HPDE6-E6E7 (cell line): ENCODE measurements at regions not wholly inside any gene's neighbourhood (a gene's known extent, or its start where the extent isn't known, plus 50 kb on each side); places are given as distances from the start of the nearest gene placed in this dataset.
"Not testable (repeated sequence)": the region's sequence is repeated elsewhere in the genome, so short reads cannot be mapped to it uniquely, and the experiment has no call there.

Experiments
- DNase-seq: peaks from one replicate; pipeline ENCODE4 v3.0.0; 2011; ENCODE audit warnings: missing footprints; ENCODE audit errors: extremely low spot score

DNA sequence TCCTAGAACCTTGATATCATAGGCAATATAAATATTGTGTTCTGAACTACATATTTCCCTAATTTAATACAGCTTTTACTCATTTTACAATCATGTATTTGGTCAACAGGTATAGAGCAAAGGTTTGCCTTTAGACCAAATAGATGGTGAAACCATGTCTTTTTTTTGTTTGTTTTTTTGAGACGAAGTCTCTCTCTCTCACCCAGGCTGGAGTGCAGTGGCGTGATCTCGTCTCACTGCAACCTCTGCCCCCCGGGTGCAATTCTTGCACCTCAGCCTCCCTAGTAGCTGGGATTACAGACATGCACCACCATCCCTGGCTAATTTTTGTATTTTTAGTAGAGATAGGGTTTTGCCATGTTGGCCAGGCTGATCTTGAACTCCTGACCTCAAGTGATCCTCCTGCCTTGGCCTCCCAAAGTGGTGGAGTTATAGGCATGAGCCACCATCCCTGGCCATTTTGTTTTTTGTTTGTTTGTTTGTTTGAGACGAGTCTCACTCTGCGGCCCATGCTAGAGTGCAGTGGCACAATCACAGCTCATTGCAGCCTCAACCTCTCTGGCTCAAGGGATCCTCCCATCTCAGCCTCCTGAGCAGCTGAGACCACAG lies 243.7 kb upstream of the FOXN3 start:
- not testable (repeated sequence) for DNase-seq

DNA sequence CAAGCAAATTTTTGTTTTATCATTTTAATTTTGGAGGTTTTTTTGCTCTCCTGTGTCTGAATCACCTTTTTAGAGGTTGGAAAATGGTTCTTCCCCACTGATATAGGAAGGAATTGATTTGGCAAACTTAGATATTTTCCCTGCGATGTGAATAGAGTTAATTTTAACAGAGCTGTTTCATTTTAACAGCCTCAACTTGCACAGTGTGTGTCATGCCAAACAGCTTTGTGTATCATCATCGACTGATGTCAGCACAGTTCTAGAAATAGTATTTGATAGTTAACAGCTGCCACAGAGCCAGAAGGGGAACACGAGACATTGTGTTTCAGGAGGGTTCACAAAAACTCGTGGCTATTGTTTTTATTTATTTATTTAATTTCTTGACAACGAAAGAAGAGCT lies 243.1 kb upstream of the FOXN3 start:
- DNase-seq = no peak

DNA sequence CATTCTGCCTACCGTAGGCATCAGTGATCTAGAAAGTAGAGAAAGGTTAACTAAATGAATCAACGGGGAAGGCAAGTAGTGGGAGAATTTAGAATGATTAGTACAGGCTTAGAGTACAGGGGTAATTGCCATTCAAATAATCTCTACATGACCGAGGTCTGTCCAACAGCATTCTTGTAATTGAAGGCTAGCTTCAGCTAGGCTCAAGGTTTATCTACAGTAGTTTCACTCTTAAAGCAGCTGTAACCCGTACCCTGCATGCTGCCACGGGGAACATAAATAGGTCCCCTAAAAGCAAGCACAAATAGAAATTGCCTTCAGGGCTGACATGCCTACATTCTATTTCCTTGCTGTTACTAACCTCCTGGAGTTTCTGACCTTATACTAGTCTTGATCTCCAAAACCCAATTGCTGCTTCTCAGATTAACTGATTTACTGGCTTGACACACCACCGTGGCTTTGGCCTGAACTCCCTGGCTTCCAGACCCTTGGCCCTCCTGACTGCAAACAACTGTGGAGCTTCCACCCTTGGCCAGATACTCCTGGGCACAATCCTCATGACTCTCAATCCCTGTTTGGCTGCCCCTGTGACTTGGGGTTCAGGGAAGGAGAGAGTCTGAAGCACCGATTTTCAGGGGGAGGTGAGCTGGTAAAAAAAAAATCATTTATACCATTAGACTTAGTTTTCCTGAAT lies 242.1 kb upstream of the FOXN3 start:
- DNase-seq = no peak

DNA sequence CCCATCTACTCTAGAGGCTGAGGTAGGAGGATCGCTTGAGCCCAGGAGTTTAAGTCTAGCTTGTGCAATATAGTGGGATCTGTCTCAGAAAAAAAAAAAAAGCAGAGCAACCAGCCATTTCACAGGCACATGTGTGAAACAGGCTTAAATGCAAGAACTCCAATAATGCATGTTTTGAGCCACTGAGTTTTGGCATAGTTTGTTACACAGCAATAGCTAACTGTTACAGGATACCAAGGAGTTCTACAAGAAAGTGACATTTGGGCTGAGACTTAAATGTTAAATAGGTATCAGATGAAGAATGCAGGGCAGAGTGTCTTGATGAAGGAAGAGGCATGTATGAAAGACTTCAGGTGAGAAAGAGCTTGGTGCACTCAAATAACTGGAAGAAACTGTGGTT lies 240.0 kb upstream of the FOXN3 start:
- DNase-seq = no peak

DNA sequence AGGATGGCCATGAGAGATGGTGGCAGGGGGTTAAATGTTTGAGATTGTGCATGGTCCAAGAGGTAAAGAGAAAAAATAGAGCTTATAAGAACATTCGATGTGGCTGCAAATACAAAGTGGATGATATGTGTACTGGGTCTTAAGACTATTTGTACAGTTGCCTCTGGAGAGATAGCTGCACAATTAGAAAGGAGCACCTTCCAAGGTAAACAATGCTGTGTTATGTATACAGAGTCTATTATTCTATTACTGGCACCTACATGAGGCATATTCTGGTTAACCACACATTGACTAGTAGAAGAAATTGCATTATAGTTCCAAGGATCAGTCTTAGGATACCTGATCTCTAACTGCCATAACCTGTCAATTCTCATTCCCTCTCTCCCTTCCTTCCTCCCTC lies 238.0 kb upstream of the FOXN3 start:
- no peak for DNase-seq

DNA sequence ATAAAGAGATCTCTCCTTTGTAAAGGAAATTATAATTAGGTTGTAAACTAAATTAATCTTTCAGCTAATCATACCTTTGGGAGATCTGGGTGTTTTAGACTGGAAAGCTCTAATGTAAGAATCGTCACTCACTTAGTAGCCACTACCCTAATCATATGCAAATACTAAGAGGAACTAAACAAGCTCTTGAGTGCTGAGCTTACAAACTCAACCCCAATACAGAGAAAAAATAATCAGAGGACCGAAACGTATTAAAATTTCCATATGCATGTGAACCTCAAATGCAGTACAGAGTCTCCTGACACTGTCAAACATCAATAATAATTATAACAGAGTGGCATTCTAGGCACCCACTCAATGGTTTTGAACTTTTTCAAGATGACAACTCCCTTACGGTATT lies 235.3 kb upstream of the FOXN3 start:
- no peak for DNase-seq

DNA sequence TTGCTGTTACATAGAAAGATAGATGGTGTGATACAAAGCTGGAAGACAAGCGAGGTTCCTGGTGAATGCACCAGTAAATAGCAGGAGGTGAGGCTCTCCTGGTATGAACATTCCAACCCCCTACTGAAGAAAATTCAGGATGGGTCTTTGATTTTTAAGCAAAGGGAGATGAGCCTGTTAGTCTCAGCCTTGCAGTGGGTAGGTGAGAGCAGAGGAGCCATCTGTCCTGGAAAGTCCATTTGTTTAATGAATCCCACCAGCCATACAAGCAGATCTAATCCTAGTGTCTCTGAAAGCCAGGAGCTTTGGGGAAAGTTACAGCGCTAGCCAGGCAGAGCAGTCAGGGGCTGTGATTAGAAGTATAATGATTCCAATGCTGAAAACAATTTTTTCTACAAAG lies 234.8 kb upstream of the FOXN3 start:
- DNase-seq = no peak

DNA sequence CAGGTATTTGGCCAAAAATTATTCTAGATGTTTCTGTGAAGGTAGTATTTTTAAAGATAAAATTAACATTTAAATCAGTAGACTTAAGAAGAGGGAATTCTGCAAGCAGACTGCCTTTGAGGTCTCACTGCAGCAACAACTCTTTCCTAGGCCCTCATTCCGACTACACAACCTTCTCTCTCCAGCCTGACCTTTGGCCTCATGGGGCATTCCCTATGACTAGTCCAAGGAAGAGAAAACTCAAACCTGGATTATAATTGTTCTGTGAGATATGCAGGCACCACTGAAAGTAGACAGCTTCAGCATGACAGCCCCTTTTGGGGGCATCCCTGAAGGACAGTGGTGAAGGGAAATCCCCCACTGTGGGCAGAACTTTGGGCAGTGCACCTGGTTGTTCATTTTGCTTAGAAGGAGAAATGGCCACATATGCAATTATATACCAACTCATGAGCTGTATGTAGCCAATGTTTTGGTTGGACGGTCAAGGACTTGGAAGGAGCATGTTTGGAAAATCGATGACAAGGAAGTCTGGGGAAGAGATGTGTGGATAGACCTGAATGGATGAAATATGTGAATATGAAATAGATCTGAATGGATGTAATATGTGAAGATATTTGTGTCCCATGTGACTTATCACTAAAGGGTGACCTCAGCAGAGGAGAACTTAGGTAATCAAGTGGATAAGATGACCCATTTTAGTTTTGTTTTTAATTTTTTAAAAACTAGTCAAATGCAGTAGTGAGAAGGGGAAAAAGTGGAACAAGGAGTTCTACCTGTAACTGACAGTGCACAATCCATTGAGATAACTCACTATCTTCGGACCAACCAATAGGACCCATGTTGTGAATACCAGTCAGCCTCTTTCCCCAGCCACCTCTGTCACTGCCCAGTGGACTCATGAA lies 233.3 kb upstream of the FOXN3 start:
- DNase-seq = no peak

DNA sequence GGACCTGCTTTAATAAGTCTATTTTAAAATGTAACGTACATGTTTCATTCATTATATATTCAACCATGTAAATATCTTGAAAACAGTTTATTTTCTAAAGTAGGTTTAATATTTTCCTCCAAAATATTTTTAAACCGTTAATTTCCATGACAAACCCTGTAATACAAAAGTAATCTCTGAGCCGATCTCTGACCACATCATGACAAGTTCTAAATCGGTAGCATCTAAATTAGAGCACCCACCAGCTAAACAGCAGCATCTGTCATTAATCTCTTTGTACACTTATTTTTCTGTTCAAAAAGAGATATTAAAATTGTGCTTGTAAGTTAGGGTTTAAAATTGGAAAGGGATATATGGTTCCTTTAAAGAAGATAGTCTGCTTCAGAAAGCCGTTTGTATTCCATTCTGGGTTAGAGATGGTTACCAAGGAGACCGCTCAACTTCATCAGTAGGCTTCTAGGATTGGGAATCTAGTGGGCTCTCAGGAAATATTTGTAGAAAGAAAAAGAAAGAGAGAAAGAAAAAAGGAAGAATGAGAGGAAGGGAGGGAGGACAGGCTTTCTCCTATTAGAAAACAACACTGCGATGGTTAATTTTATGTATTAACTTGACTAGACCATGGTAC lies 232.5 kb upstream of the FOXN3 start:
- DNase-seq = no peak

DNA sequence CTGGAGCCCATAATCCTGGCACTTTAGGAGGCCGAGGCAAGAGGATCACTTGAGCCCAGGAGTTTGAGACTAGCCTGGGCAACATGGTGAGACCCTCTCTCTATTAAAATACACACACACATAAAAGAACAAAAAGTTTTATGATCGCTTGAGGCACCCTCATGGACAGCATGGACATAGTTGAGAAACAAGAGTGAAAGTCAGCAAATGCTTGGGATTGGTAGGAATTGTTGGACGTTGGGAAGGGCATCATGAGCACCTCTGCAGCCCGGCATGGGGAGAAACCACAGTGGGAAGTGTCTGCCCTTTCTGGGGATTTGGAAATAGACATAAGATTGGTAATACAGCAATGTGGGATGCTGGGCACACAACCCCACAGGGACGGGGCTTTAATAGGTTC lies 231.9 kb upstream of the FOXN3 start:
- DNase-seq = no peak

DNA sequence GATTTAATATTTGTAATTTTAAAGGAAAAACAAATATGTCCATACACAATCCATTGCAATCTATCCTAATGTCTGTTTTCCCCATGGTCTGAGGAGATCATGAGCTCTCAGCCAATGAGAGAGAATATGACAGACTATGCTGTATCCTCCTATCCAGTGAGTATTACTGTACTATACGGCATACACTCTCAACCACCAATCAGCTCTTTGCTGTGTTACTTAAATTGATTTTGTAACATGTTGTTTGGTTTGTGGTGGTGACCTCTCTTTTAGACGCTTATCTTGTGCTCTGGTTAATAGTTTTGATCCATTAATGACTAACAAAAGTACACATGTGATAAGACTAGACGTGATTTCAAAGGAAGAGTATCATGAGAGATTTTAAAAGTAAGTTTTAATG lies 231.5 kb upstream of the FOXN3 start:
- DNase-seq = no peak

DNA sequence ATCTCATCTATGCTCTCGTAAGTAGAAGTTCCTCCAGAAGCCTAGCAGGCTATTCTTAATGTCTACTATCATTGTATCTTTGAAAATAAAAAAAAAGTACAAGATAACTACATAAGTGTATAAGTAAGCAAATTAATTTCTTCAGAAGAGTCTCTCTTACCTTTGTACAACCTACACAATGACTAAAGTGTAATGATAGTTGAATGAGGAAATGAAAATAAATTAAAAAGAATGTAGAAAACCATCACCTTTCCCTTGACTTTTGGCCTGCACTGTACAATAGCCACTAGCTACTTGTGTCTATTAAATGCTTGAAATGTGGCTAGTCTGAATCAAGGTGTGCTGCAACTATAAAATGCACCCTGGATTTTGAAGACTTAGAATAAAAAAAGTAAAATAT lies 229.9 kb upstream of the FOXN3 start:
- no peak for DNase-seq

DNA sequence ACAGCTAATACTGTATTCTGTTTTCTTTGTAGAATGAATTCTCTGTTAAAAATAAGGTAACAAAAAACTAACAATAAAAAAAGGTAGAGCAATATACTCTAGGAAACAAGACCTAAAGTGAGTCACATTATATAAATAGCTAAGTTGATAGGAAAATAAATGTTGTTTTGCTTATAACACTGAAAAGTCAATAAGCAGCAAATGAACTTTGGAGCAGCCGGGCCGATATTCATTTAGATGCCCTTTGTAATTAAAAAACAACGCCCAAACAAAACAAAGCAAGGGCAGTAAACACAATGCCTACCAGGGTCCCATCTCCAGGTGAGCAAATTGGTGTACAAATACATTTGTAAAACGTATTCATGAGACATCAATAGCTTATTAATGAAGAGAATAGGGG lies 227.6 kb upstream of the FOXN3 start:
- no peak for DNase-seq

DNA sequence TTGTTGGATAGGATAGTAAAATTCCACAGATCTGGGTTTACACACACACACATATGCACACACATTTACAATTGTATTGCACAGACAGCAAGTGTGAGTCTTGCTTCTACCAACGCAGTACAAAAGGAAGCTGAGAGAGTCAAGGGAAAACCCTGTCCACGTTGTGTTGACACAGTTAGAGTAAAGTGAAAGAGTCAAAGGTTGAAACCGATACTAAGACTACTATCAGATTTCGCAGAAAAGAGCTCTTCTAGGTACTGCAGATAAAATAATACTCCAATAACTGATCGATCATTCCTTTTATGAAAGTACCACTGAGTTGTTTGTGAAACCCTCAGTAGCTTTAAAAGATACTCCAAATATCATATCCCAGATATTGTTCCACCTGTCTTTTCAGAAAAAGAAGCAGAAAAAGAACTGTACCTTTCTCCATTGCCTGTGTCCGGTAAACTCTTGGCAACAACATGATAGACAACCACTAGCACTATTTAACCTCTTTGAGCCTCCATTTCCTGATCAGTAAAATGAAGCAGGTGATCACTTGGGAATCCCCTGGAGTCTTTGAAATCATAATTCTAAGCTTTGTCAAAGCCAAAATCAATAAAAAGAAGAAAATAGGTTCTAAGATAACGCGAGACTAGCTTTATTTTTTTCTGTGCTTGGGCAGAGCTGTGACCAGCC lies 224.6 kb upstream of the FOXN3 start:
- no peak for DNase-seq

DNA sequence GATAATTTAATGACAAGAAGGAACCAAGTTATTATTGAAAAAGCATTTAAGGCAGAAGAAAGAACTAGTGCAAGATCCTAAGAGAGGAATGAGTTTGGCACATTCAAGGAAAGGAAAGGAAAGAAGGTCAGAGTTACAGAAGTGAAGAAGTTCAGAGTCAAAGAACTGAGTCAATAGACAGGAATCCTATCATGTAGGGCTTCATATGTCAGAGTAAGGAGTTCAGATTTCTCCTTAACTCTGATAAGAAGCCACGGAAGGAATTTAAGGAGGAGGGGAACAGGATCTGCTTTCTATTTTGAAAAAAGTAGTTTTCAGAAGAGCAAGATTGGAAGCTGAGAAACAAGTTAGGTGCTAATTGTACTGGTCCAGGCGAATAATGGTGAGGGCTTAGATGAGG lies 223.1 kb upstream of the FOXN3 start:
- no peak for DNase-seq

DNA sequence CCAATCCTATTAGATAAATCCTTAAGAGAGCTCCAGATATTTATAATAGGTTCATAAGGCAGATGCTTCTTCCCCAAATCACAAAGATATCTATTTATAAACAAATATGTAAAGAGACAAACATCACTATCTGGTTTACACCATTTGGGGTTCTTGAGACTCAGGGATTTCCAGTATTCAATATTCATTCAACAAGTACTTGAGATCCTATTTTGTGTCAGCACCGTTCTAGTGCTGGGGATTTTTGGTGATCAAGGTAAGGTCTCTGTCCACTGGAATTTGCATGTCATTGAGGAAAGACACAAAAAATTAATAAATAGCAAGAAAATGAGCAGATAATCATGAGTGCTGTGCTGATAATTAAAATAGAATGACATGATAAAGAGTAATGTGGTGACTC lies 222.7 kb upstream of the FOXN3 start:
- no peak for DNase-seq

DNA sequence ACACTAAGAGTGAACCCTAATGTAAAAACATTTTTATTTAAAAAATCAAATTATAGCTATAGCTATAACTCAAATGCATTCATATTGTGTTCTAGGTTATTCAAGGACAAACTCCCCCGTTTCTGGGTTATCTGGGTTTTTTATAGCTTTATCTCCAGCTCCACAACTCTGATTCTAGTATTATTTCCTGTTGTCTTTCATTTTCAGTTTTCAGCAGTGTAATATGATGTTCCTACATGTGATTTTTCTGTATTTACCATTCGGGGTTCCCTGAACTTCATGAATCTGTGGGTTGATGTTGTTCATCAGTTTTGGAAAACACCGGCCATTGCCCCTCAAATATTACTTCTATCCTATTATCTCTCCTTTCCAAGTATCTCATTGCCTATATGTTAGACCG lies 221.9 kb upstream of the FOXN3 start:
- no peak for DNase-seq

DNA sequence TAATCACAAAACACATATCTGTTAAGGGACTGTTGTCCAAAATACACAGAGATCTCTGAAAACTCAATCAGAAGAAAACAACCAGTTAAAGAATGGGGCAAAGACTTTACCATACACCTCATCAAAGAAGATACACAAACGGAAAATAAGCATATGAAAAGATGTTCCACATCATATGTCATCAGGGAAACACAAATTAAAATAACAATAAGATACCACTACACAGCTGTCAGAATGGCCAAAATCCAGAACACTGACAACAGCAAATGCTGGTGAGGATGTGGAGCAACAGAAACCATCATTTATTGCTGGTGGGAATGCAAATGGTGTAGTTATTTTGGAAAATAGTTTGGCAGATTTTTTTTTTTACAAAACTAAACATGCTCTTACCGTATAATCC lies 220.5 kb upstream of the FOXN3 start:
- no peak for DNase-seq

DNA sequence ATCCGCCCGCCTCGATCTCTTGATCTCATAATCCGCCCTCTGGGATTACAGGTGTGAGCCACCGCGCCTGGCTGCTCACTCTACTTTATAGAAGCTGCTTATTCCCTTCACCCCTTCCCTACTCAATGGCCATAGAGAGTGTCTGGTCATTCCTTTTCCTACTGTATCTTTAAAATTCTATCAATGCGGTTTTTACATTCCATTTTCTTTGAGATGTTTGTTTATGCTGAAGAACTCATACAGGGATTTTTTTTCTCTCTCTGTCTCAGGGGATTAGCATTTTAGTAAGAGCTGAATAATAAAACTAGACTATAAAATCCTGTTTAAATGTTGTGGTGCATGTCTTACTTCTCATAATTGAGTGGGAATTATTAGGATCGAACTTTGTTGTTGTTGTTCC lies 218.6 kb upstream of the FOXN3 start:
- no peak for DNase-seq

DNA sequence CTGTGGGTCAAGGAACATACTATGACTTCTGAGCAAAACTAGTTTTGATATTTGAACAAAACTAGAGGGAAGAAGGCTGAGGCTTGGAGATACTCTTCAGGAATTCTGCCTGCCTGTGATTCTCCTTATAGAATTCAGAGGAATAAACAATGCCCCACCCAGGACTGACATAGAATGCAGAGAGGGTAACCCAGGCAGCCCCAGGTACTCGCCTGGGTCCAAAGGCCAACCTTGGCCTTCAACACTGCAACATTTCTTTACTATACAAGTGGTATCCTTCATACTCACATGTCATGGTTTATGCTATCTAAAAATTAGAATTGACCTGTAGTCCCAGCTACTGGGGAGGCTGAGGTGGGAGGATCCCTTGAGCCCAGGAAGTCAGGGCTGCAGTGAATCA lies 217.0 kb upstream of the FOXN3 start:
- DNase-seq = no peak

DNA sequence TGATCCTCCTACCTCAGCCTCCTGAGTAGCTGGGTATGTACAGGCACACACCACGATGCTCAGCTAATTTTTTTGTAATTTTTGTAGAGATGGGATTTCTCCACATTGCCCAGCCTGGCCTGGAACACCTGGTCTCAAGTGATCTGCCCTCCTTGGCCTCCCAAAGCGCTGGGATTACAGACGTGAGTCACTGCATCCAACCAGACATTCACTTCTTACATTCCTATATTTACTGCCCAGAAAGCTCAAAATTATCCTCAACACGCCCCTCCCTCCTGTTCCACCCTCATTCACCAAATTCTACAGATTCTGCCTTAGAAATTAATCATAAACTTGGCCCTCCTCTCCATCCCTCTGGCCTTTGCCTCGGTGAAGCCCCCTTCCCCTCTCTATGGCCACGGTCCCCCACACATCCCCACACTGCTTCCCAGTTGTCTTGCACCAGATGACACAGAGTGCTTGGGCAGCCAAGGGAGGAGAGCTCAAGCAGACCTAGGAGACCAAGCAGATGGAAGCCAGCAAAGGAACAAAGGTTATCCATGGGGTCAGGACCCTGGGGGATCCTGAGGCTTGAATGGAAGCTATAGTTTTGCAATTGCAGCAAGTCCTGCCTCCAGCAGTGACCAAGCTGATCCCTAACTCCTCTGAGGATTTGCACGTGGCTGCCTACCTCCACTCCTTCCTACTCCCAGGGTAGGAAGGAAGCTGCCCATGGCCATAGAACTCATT lies 213.2 kb upstream of the FOXN3 start:
- no peak for DNase-seq
